IMR-90 (cell line): ENCODE measurements at regions not wholly inside any gene's neighbourhood (a gene's known extent, or its start where the extent isn't known, plus 50 kb on each side); places are given as distances from the start of the nearest gene placed in this dataset.

Experiments
- CEBPB ChIP-seq: IDR thresholded peaks from 2 replicates; pipeline ENCODE4 v1.6.1; 2012; ENCODE audit warnings: low read depth, low read length, improper control_type of control experiment
- FOS ChIP-seq: fragments of 150-350 bp; IDR thresholded peaks from 2 replicates; pipeline ENCODE4 v1.6.1; 2016; ENCODE audit warnings: low read depth, low read length
- MAFK ChIP-seq: IDR thresholded peaks from 2 replicates; pipeline ENCODE4 v1.6.1; 2012; ENCODE audit warnings: low read depth, low read length, improper control_type of control experiment
- MXI1 ChIP-seq: IDR thresholded peaks from 2 replicates; pipeline ENCODE4 v1.6.1; 2012; ENCODE audit warnings: low read depth, mild to moderate bottlenecking, low read length, moderate library complexity, borderline replicate concordance
- NFE2L2 ChIP-seq: fragments of 150-350 bp; IDR thresholded peaks from 2 replicates; pipeline ENCODE4 v1.6.1; 2016; ENCODE audit warnings: low read depth, mild to moderate bottlenecking, low read length
- POLR2A ChIP-seq: IDR thresholded peaks from 2 replicates; pipeline ENCODE4 v1.6.1; 2012; ENCODE audit warnings: mild to moderate bottlenecking, low read depth, low read length
- RCOR1 ChIP-seq: IDR thresholded peaks from 2 replicates; pipeline ENCODE4 v1.6.1; 2012; ENCODE audit warnings: mild to moderate bottlenecking, low read length, improper control_type of control experiment; ENCODE audit not compliant: insufficient replicate concordance
- RFX5 ChIP-seq: IDR thresholded peaks from 2 replicates; pipeline ENCODE4 v1.8.0; 2012; ENCODE audit warnings: low read depth, mild to moderate bottlenecking, low read length, moderate library complexity
- SMC3 ChIP-seq: fragments of 150-350 bp; IDR thresholded peaks from 2 replicates; pipeline ENCODE4 v1.6.1; 2016; ENCODE audit warnings: low read depth, mild to moderate bottlenecking, antibody characterized with exemption, low read length, moderate library complexity
- TF ChIP-seq, protein P1 (sequence below): conservative IDR thresholded peaks from 2 replicates; pipeline ENCODE4 v1.5.1; 2012; ENCODE audit warnings: mild to moderate bottlenecking, low read depth, low read length, improper control_type of control experiment

DNA sequence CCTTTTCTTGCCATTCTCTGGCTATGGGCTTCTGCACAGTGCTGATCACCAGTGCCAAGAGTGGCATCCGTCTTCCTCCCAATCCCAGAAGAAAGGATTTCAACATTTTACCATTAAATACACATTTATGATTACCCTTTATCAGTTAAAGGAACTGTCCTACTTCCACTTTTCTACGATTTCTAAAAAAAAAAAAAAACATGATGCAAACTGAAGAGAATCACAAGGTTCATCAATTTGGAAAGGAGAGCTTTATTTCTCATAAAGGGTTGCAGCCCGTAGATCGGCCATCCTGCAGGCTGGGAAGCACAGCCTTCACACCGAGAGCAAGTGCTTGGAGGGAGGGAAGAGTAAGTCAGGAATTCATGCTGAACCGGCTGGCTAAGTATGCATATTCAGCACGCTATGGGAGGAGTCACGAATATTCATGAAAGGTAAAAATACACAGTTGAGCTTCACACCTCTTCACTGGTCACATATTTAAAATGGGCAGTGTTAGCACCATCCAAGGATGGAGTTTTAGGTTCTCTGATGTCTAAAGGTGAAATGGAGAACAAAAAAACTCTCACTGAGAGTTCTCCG, 52.5 kb upstream of the SEMA4D start:
- no peak for TF ChIP-seq MXI1
- TF ChIP-seq, protein P1, sequence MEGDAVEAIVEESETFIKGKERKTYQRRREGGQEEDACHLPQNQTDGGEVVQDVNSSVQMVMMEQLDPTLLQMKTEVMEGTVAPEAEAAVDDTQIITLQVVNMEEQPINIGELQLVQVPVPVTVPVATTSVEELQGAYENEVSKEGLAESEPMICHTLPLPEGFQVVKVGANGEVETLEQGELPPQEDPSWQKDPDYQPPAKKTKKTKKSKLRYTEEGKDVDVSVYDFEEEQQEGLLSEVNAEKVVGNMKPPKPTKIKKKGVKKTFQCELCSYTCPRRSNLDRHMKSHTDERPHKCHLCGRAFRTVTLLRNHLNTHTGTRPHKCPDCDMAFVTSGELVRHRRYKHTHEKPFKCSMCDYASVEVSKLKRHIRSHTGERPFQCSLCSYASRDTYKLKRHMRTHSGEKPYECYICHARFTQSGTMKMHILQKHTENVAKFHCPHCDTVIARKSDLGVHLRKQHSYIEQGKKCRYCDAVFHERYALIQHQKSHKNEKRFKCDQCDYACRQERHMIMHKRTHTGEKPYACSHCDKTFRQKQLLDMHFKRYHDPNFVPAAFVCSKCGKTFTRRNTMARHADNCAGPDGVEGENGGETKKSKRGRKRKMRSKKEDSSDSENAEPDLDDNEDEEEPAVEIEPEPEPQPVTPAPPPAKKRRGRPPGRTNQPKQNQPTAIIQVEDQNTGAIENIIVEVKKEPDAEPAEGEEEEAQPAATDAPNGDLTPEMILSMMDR, result no peak
- no peak for TF ChIP-seq NFE2L2
- no peak for TF ChIP-seq POLR2A
- TF ChIP-seq RFX5, result no peak
- no peak for TF ChIP-seq MAFK
- no peak for TF ChIP-seq CEBPB
- TF ChIP-seq SMC3, result no peak
- TF ChIP-seq FOS, result no peak
- no peak for TF ChIP-seq RCOR1
